Fibroblast of villous mesenchyme (primary cell): ENCODE measurements at regions not wholly inside any gene's neighbourhood (a gene's known extent, or its start where the extent isn't known, plus 50 kb on each side); places are given as distances from the start of the nearest gene placed in this dataset.

Experiments used
- DNase-seq: peaks from one replicate; pipeline ENCODE4 v3.0.0-alpha.2; 2010; ENCODE audit warnings: low read depth
- H3K4me3 ChIP-seq: 2 replicates; pipeline ENCODE4 v1.5.1; 2011; ENCODE audit warnings: low read depth, mild to moderate bottlenecking, low read length
- TF ChIP-seq, protein P1 (sequence below): IDR thresholded peaks from 2 replicates; pipeline ENCODE4 v1.5.1; 2012; ENCODE audit warnings: low read depth, mild to moderate bottlenecking, low read length; ENCODE audit not compliant: insufficient read depth

DNA sequence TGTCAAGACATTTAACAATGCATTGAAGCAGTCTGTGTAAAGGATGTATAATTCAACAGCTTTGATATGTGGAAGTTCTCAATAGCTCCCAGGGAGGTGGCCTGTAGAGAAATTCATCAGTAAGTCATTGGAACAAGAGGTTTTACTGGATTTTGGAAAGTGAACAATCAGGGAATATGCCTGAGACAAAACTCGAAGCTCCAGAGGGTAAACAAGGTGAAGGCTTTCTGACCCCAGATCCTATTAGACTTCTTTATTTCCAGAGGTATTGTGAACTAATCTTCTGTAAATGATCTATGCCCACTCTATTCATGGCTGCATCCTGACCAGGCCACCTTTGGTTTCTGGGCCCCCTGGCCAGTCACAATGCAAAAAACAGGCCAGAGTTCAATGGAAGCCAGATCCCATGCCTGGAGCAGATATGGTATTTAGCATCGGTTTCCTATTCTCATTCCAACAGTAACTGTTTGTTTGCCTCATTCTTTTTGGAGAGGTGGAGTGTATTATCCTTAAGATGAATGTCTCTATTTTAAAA is 177.3 kb downstream of the SATB1 start:
- no peak overlapping the region for H3K4me3 ChIP-seq
- no peak for DNase-seq
- TF ChIP-seq, protein P1, sequence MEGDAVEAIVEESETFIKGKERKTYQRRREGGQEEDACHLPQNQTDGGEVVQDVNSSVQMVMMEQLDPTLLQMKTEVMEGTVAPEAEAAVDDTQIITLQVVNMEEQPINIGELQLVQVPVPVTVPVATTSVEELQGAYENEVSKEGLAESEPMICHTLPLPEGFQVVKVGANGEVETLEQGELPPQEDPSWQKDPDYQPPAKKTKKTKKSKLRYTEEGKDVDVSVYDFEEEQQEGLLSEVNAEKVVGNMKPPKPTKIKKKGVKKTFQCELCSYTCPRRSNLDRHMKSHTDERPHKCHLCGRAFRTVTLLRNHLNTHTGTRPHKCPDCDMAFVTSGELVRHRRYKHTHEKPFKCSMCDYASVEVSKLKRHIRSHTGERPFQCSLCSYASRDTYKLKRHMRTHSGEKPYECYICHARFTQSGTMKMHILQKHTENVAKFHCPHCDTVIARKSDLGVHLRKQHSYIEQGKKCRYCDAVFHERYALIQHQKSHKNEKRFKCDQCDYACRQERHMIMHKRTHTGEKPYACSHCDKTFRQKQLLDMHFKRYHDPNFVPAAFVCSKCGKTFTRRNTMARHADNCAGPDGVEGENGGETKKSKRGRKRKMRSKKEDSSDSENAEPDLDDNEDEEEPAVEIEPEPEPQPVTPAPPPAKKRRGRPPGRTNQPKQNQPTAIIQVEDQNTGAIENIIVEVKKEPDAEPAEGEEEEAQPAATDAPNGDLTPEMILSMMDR = no peak

DNA sequence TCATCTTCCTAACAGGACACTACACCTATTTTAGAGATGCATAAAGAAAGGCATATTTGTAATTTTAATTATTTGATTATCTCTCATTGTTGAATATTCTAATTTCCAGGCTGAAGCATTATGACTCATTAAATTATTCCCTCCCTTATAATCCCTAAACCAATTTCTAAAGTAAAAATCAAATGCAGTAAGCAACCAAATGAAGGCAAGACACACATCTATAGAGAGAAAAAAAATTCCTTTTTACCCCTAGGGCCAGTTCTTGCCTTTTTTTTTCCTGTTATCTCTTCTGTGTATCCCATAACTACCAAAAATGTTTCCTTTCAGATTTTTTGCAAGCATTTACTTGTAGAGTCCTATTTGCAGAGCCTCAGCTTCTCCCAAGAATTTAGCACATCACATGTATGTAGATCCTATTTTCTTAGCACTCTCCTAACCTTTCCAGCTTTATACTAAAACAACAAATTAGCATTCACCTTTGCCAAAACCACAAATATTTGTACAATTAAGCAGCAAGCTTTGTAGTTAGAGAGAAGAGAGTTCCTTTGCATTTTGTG is 177.9 kb downstream of the SATB1 start:
- H3K4me3 ChIP-seq = no peak overlapping the region
- TF ChIP-seq, protein P1 = no peak
- DNase-seq = no peak

DNA sequence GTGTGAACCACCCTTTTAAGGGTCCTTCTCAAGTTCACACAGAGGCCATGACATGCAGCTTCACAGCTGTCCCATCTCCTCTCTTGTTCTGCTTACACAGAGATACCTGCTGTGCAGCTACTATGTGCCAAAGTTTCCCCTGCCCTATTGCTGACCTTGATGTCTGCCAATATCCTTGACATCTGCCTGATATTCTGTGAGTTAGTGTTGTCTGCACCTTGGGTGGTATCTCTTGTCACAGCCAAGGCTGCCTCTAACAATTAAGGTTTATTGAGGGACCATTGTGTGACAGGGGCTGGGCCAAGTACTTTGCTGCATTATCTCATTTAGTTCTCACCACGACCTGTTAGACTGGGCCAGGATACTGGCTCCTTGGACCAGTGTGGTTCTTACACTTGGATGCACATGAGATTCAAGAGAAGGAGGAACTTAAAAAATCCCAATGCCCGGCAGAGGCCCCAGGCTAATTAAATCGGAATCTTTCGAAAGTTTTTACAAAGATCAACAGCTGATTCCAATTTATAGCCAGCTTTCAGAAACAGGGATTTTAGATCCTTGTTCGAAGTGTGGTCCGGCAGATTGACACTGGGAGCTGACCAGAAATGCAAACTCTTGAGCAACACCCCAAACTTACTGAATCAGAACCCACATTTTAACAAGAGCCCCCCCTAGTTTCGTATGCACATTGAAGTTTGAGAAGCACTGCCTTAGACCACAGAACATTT is 178.6 kb downstream of the SATB1 start:
- TF ChIP-seq, protein P1 = no peak
- H3K4me3 ChIP-seq = no peak overlapping the region
- no peak for DNase-seq

DNA sequence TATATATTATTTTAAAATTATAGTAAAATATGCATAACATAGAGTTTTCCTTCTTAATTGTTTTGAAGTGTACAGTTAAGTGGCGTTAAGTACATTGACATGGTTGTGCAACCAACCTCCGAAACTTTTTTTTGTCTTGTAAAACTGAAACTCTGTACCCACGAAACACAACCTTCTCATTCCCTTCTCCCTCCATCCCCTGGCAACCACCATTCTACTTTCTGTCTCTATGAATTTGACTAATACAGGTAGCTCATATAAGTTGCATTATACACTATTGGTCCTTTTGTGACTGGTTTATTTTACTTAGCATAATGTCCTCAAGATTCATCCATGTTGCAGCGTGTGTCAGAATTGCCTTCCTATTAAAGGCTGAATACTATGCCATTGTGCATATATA is 179.4 kb downstream of the SATB1 start:
- DNase-seq = no peak
- H3K4me3 ChIP-seq = no peak overlapping the region
- TF ChIP-seq, protein P1 = no peak

DNA sequence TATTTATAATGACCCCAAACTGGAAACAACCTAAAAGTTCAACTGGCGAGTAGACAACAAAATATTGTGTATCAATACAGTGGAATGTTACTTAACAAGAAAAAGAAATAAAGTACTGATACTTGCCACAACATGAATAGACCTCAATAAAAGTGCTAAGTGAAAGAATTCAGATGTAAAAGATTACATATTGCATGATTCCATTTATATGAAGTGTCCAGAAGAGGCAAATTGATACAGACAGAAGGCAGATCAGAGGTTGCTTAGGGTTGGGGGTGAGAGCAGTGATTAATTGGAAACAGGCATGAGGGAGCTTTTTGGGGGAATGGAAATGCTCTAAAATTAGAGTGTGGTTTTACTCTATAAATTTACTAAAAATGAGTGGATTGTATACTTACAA is 183.3 kb downstream of the SATB1 start:
- H3K4me3 ChIP-seq = no peak overlapping the region
- TF ChIP-seq, protein P1 = no peak
- DNase-seq = no peak

- no peak for DNase-seq
- TF ChIP-seq, protein P1 = no peak
- no peak overlapping the region for H3K4me3 ChIP-seq
These were observed 185.5 kb downstream of the SATB1 start for GRCh38 chr3:18239674-18240073.
